ENCODE measurements at regions not wholly inside any gene's neighbourhood (a gene's known extent, or its start where the extent isn't known, plus 50 kb on each side); places are given as distances from the start of the nearest gene placed in this dataset.

DNA sequence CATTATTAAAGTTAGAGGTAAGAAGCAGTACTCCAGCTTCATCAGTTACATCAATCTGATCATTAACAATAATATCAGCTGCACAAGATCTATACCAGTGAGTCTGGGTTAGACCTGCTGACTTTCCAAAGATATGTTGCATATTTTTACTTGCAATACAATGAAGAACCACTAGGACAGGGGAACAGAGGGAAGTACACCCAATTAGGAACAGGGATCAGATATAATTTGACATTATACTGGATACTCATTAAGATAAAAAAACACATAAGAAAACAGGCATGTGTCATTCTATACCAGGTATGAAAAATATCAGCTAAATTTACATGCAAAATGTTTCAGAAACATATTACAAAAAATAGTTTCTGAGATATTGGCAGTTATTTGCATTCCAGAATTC is 995.1 kb upstream of the DDX18 start:
- TF ChIP-seq CTCF (IDR thresholded peaks at IDR 0.05; ENCODE audit: control extremely low read depth in 1 of 3, insufficient read depth in 1 of 3, low read depth in 1 of 3, low read length in 3 of 3) = no peak
- TF ChIP-seq PHF8 (conservative IDR thresholded peaks at IDR 0.05; ENCODE audit: low read depth, low read length) = no peak
- no peak for TF ChIP-seq POLR2AphosphoS5 (IDR thresholded peaks at IDR 0.05; ENCODE audit: low read depth, low read length)
- TF ChIP-seq JUND (IDR thresholded peaks at IDR 0.05; ENCODE audit: low read length) = no peak
